MM.1S (cell line): ENCODE measurements at regions not wholly inside any gene's neighbourhood (a gene's known extent, or its start where the extent isn't known, plus 50 kb on each side); places are given as distances from the start of the nearest gene placed in this dataset.

Source experiments
- DNase-seq: peaks from one replicate; pipeline ENCODE4 v3.0.0-alpha.2; 2015
- H2AFZ ChIP-seq: fragments of 300-600 bp; sonication (generic); 2 replicates; pipeline ENCODE4 v1.6.0; 2016; ENCODE audit warnings: antibody characterized with exemption, low read length
- H3F3A ChIP-seq: fragments of 300-600 bp; sonication (generic); 2 replicates; pipeline ENCODE4 v1.6.1; 2016; ENCODE audit warnings: mild to moderate bottlenecking, antibody characterized with exemption, low read length, moderate library complexity, mixed read lengths; ENCODE audit not compliant: insufficient read depth
- H3K27ac ChIP-seq: fragments of 300-600 bp; sonication (generic); 2 replicates; pipeline ENCODE4 v1.5.1; 2016; ENCODE audit warnings: mild to moderate bottlenecking, low read length
- H3K27me3 ChIP-seq: fragments of 300-600 bp; sonication (generic); replicated peaks from 2 replicates; pipeline ENCODE4 v1.6.0; 2016; ENCODE audit warnings: low read length; ENCODE audit not compliant: insufficient read depth
- H3K36me3 ChIP-seq: fragments of 300-600 bp; sonication (generic); replicated peaks from 2 replicates; pipeline ENCODE4 v1.6.1; 2016; ENCODE audit warnings: mild to moderate bottlenecking, low read length, mixed read lengths; ENCODE audit not compliant: insufficient read depth
- H3K4me1 ChIP-seq: fragments of 300-600 bp; sonication (generic); 2 replicates; pipeline ENCODE4 v1.6.1; 2016; ENCODE audit warnings: low read length, mixed read lengths
- H3K4me2 ChIP-seq: fragments of 300-600 bp; sonication (generic); 2 replicates; pipeline ENCODE4 v1.6.0; 2016; ENCODE audit warnings: low read depth, low read length
- H3K4me3 ChIP-seq: fragments of 300-600 bp; sonication (generic); 2 replicates; pipeline ENCODE4 v1.5.1; 2016; ENCODE audit warnings: low read length, mixed read lengths
- H3K79me2 ChIP-seq: fragments of 300-600 bp; sonication (generic); 2 replicates; pipeline ENCODE4 v1.6.1; 2016; ENCODE audit warnings: mixed run types, low read length, mixed read lengths
- H3K9ac ChIP-seq: fragments of 300-600 bp; sonication (generic); 2 replicates; pipeline ENCODE4 v1.6.1; 2016; ENCODE audit warnings: low read length, mixed read lengths
- H3K9me2 ChIP-seq: fragments of 300-600 bp; sonication (generic); replicated peaks from 2 replicates; pipeline ENCODE4 v1.6.1; 2016; ENCODE audit warnings: mild to moderate bottlenecking, low read length, mixed read lengths; ENCODE audit not compliant: insufficient read depth
- H3K9me3 ChIP-seq: fragments of 300-600 bp; sonication (generic); replicated peaks from 2 replicates; pipeline ENCODE4 v1.6.1; 2016; ENCODE audit warnings: mild to moderate bottlenecking, low read length, mixed read lengths; ENCODE audit not compliant: insufficient read depth
- H4K20me1 ChIP-seq: fragments of 300-600 bp; sonication (generic); 2 replicates; pipeline ENCODE4 v1.6.1; 2016; ENCODE audit warnings: mild to moderate bottlenecking, low read length, moderate library complexity, mixed read lengths; ENCODE audit not compliant: insufficient read depth
- EZH2 ChIP-seq: fragments of 300-600 bp; sonication (generic); optimal IDR thresholded peaks from 2 replicates; pipeline ENCODE3; 2017; ENCODE audit warnings: low read depth, mild to moderate bottlenecking, antibody characterized with exemption, low read length, mixed read lengths
- EZH2phosphoT487 ChIP-seq: fragments of 300-600 bp; sonication (generic); IDR thresholded peaks from 2 replicates; pipeline ENCODE4 v1.6.1; 2018; ENCODE audit warnings: antibody characterized with exemption, low read length
- TF ChIP-seq, protein P1 (sequence below): fragments of 300-600 bp; sonication (generic); IDR thresholded peaks from 2 replicates; pipeline ENCODE4 v1.5.1; 2016; ENCODE audit warnings: antibody characterized with exemption, low read length, mixed read lengths

DNA sequence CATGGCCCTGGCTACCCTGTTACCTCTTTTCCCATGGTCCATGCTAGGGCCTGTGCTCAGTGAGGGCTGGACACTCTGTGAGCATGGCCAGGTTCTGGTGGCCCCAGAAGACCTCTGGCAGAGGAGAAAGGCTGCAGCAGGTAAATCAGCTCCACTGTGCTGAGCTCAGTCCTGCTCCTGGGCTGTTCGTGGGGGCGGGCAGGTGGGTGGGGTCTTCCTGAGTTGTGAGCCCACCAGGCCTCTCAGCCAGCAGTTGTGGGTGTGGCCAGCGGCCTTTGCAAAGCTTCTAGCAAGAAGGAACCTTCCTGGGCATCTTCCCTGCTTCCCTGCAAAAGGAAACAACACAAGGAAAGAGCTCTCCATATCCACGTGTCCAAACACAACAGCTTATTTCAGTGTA is 85.3 kb upstream of the STX18 start:
- Histone ChIP-seq H3K27ac (no peak overlapping the region), H3K79me2 (no peaks in the 10 kb centered on the region), H3K4me2 (no peak overlapping the region), H2AFZ (no peak overlapping the region), H3K4me3 (no peak overlapping the region), H3K9ac (no peak overlapping the region), H3F3A (no peaks in the 10 kb centered on the region; the same call in 1 of the 2 replicates), H3K27me3 (no peaks in the 10 kb centered on the region), H3K4me1 (peaks cover 11% of the 10 kb centered on the region), H3K9me2 (no peaks in the 10 kb centered on the region), H3K36me3 (no peaks in the 10 kb centered on the region), H3K9me3 (no peaks in the 10 kb centered on the region), H4K20me1 (no peaks in the 10 kb centered on the region)
- TF ChIP-seq EZH2, result no peak
- TF ChIP-seq, protein P1, sequence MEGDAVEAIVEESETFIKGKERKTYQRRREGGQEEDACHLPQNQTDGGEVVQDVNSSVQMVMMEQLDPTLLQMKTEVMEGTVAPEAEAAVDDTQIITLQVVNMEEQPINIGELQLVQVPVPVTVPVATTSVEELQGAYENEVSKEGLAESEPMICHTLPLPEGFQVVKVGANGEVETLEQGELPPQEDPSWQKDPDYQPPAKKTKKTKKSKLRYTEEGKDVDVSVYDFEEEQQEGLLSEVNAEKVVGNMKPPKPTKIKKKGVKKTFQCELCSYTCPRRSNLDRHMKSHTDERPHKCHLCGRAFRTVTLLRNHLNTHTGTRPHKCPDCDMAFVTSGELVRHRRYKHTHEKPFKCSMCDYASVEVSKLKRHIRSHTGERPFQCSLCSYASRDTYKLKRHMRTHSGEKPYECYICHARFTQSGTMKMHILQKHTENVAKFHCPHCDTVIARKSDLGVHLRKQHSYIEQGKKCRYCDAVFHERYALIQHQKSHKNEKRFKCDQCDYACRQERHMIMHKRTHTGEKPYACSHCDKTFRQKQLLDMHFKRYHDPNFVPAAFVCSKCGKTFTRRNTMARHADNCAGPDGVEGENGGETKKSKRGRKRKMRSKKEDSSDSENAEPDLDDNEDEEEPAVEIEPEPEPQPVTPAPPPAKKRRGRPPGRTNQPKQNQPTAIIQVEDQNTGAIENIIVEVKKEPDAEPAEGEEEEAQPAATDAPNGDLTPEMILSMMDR, result no peak
- no peak for TF ChIP-seq EZH2phosphoT487
- DNase-seq, result no peak

DNA sequence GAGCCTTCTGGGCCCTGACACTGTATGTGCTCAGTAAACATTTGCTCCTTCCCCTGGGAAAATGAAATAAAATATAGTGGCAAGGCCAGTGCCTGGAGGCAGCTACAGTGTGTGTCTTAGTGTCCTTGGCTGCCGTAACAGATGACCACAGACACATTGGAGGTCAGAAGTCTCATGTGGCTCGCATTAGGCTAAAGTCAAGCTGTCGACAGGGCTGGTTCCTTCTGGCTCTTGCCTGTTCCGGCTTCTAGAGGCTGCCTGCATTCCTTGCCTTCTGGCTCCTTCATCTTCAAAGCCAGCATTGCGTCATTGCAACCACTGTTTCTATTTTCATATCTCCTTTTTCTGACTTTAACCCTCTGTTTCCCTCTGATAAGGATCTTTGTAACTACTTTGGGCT is 83.6 kb upstream of the STX18 start:
- Histone ChIP-seq H3K9ac (no peak overlapping the region), H3K9me2 (no peaks in the 10 kb centered on the region), H3K4me1 (no peaks in the 10 kb centered on the region), H3K4me2 (no peak overlapping the region), H3K27me3 (no peaks in the 10 kb centered on the region), H3K4me3 (no peak overlapping the region), H3K79me2 (no peaks in the 10 kb centered on the region), H3K27ac (no peak overlapping the region), H2AFZ (no peak overlapping the region), H4K20me1 (no peaks in the 10 kb centered on the region), H3K9me3 (no peaks in the 10 kb centered on the region), H3K36me3 (no peaks in the 10 kb centered on the region), H3F3A (no peaks in the 10 kb centered on the region)
- DNase-seq, result no peak
- TF ChIP-seq, protein P1, result no peak
- TF ChIP-seq EZH2 (no peak), EZH2phosphoT487 (no peak)

DNA sequence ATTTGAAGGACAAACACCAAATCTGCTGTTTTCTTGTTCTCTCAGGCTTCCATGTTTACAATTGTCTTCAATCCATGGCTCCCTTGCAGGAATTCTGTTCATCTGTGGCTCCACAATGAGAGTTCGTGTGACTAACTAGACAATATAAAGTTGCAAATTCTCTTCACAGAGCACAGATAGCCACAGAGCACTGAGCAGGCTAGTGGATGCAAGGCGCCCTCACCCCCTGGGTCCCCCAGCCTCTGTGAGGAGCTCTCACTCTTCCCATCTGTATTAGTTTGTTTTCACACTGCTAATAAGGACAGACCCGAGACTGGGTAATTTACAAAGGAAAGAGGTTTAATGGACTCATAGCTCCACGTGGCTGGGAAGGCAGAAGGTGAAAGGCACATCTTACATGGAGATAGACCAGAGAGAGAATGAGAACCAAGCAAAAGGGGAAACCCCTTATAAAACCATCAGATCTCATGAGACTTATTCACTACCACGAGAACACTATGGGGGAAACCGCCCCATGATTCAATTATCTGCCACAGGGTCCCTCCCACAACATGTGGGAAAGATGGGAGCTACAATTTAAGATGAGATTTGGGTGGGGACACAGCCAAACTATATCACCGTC is 82.5 kb upstream of the STX18 start:
- Histone ChIP-seq H3K9ac (no peak overlapping the region), H3K4me2 (no peak overlapping the region), H2AFZ (no peak overlapping the region), H3K4me3 (no peak overlapping the region), H3K27ac (no peak overlapping the region), H3K36me3 (no peaks in the 10 kb centered on the region), H3K4me1 (no peaks in the 10 kb centered on the region), H3K9me2 (no peaks in the 10 kb centered on the region), H3F3A (no peaks in the 10 kb centered on the region), H4K20me1 (no peaks in the 10 kb centered on the region), H3K9me3 (no peaks in the 10 kb centered on the region), H3K79me2 (no peaks in the 10 kb centered on the region), H3K27me3 (no peaks in the 10 kb centered on the region)
- no peak for DNase-seq
- TF ChIP-seq EZH2phosphoT487 (no peak), EZH2 (no peak)
- TF ChIP-seq, protein P1, result no peak
